Neuronal stem cell (in vitro differentiated cells): ENCODE measurements at regions not wholly inside any gene's neighbourhood (a gene's known extent, or its start where the extent isn't known, plus 50 kb on each side); places are given as distances from the start of the nearest gene placed in this dataset.

Experiments used
- DNase-seq: peaks from one replicate; pipeline ENCODE4 v3.0.0-alpha.2; 2013; ENCODE audit warnings: low spot score
- H2AFZ ChIP-seq: one replicate; pipeline ENCODE4 v1.6.1; 2013; ENCODE audit warnings: mild to moderate bottlenecking, low read length, inconsistent platforms
- H2AK5ac ChIP-seq: 2 replicates; pipeline ENCODE4 v1.6.1; 2013; ENCODE audit warnings: low read depth, mild to moderate bottlenecking, inconsistent platforms, low read length, moderate library complexity, mixed read lengths
- H2BK120ac ChIP-seq: 2 replicates; pipeline ENCODE4 v1.6.1; 2013; ENCODE audit warnings: low read depth, mild to moderate bottlenecking, inconsistent platforms, low read length, moderate library complexity, mixed read lengths
- H2BK12ac ChIP-seq: one replicate; pipeline ENCODE4 v1.6.1; 2013; ENCODE audit warnings: low read length, inconsistent platforms
- H2BK15ac ChIP-seq: 2 replicates; pipeline ENCODE4 v1.6.1; 2013; ENCODE audit warnings: mild to moderate bottlenecking, low read length, inconsistent platforms, mixed read lengths
- H2BK5ac ChIP-seq: one replicate; pipeline ENCODE4 v1.6.1; 2013; ENCODE audit warnings: inconsistent platforms, mild to moderate bottlenecking, low read length, moderate library complexity
- H3K14ac ChIP-seq: one replicate; pipeline ENCODE4 v1.6.1; 2013; ENCODE audit warnings: low read length, inconsistent platforms
- H3K18ac ChIP-seq: 2 replicates; pipeline ENCODE4 v1.6.1; 2013; ENCODE audit warnings: low read length, inconsistent platforms
- H3K23ac ChIP-seq: 2 replicates; pipeline ENCODE4 v1.6.1; 2013; ENCODE audit warnings: low read depth, mild to moderate bottlenecking, mixed read lengths, low read length, inconsistent platforms; ENCODE audit not compliant: poor library complexity
- H3K27ac ChIP-seq: replicated peaks from 3 replicates; pipeline ENCODE4 v1.5.1; 2013; ENCODE audit warnings: low read length, inconsistent platforms
- H3K27me3 ChIP-seq, 3 experiments: 2 replicates each; pipeline ENCODE4 v1.6.1; 2013; ENCODE audit warnings: low read length in 3 of 3, mild to moderate bottlenecking in 2 of 3, inconsistent platforms in 1 of 3, low read depth in 1 of 3, mixed read lengths in 1 of 3, moderate library complexity in 1 of 3; ENCODE audit not compliant: control insufficient read depth in 3 of 3, insufficient read depth in 3 of 3
- H3K36me3 ChIP-seq, 2 donors: replicated peaks in 1 of 2; 2 replicates each; pipeline ENCODE4 v1.6.1; 2013; ENCODE audit warnings: low read length in 2 of 2; ENCODE audit not compliant: control insufficient read depth in 2 of 2, insufficient read depth in 2 of 2
- H3K4ac ChIP-seq: 2 replicates; pipeline ENCODE4 v1.6.1; 2013; ENCODE audit warnings: inconsistent platforms, mild to moderate bottlenecking, low read length, moderate library complexity
- H3K4me1 ChIP-seq, 2 donors: 1 replicate in 1 of 2; 2 replicates in 1 of 2; pipeline ENCODE4 v1.6.1; 2013; ENCODE audit warnings: low read length in 2 of 2, low read depth in 1 of 2; ENCODE audit not compliant: control insufficient read depth in 2 of 2, insufficient read depth in 1 of 2
- H3K4me2 ChIP-seq: one replicate; pipeline ENCODE4 v1.6.1; 2013; ENCODE audit warnings: mild to moderate bottlenecking, low read length, inconsistent platforms; ENCODE audit not compliant: insufficient read depth, poor library complexity, severe bottlenecking
- H3K4me3 ChIP-seq, 2 donors: 2 replicates each; pipeline ENCODE4 v1.5.1; 2013; ENCODE audit warnings: low read length in 2 of 2, mild to moderate bottlenecking in 2 of 2, inconsistent platforms in 1 of 2, moderate library complexity in 1 of 2
- H3K79me1 ChIP-seq: one replicate; pipeline ENCODE4 v1.6.1; 2013; ENCODE audit warnings: low read depth, mild to moderate bottlenecking, inconsistent platforms, low read length, moderate library complexity
- H3K9ac ChIP-seq: one replicate; pipeline ENCODE4 v1.6.1; 2013; ENCODE audit warnings: mild to moderate bottlenecking, low read depth, low read length, inconsistent platforms; ENCODE audit not compliant: poor library complexity
- H3K9me3 ChIP-seq, 2 donors: replicated peaks in 1 of 2; 2 replicates each; pipeline versions ENCODE3 to v1.6.1; 2013; ENCODE audit warnings: low read length in 2 of 2, mild to moderate bottlenecking in 2 of 2, inconsistent platforms in 1 of 2, low read depth in 1 of 2, mixed read lengths in 1 of 2, moderate library complexity in 1 of 2; ENCODE audit not compliant: control insufficient read depth in 2 of 2, insufficient read depth in 1 of 2
- H4K8ac ChIP-seq: one replicate; pipeline ENCODE4 v1.6.1; 2013; ENCODE audit warnings: low read depth, mild to moderate bottlenecking, inconsistent platforms, low read length, moderate library complexity
- H4K91ac ChIP-seq: one replicate; pipeline ENCODE4 v1.6.1; 2013; ENCODE audit warnings: low read length, low read depth, mild to moderate bottlenecking, inconsistent platforms; ENCODE audit not compliant: poor library complexity
- WGBS, 2 donors: extraction: QIAGEN DNeasy Blood & Tissue Kit; methylation state at CpG; one replicate each; pipeline ENCODE4 v1.1.7; 2013; ENCODE audit warnings: missing lambda C conversion rate in 2 of 2, mixed read lengths in 1 of 2; ENCODE audit not compliant: insufficient read length in 2 of 2, insufficient replicate concordance in 1 of 2; ENCODE audit errors: extremely low coverage in 2 of 2; 5-methylcytosine and 5-hydroxymethylcytosine counted together

GRCh38 chr18:34033968-34034367 lies 190.7 kb downstream of the NOL4 start:
- no peak overlapping the region for H3K4ac ChIP-seq
- no peak overlapping the region for H2BK120ac ChIP-seq
- no peak overlapping the region for H2AK5ac ChIP-seq
- peaks cover 0 to 2% (median 0%) of the 10 kb centered on the region in 3 experiments for H3K27me3 ChIP-seq
- H3K27ac ChIP-seq: no peak overlapping the region
- H3K9ac ChIP-seq: no peak overlapping the region
- no peaks in the 10 kb centered on the region for H3K4me1 ChIP-seq
- no peaks in the 10 kb centered on the region for H3K36me3 ChIP-seq
- H2BK15ac ChIP-seq: no peak overlapping the region
- H3K23ac ChIP-seq: no peak overlapping the region
- H3K14ac ChIP-seq: no peak overlapping the region
- no peak for DNase-seq
- peaks cover 2 to 5% of the 10 kb centered on the region in 2 donors for H3K9me3 ChIP-seq
- no peak overlapping the region for H2BK5ac ChIP-seq
- WGBS, 2 donors: no CpG with 5 or more reads among the region's 4 CpGs
- H3K79me1 ChIP-seq: no peaks in the 10 kb centered on the region
- H3K18ac ChIP-seq: no peak overlapping the region
- no peak overlapping the region for H3K4me3 ChIP-seq
- no peak overlapping the region for H2BK12ac ChIP-seq
- H4K8ac ChIP-seq: no peak overlapping the region
- H3K4me2 ChIP-seq: no peak overlapping the region
- H4K91ac ChIP-seq: no peak overlapping the region
- H2AFZ ChIP-seq: no peak overlapping the region

- WGBS, 2 donors: no CpG with 5 or more reads among the region's 3 CpGs
- H3K9me3 ChIP-seq: peaks cover 2 to 5% of the 10 kb centered on the region in 2 donors
These were observed 192.9 kb downstream of the NOL4 start for GRCh38 chr18:34031810-34032209.

GRCh38 chr18:34028324-34028723 lies 196.4 kb downstream of the NOL4 start:
- Histone ChIP-seq H2AK5ac (no peak overlapping the region), H4K91ac (no peak overlapping the region), H3K9me3 (peaks cover 2 to 5% of the 10 kb centered on the region in 2 donors), H3K79me1 (no peaks in the 10 kb centered on the region), H3K4ac (no peak overlapping the region), H2BK15ac (no peak overlapping the region), H3K9ac (no peak overlapping the region), H3K14ac (no peak overlapping the region), H3K36me3 (no peaks in the 10 kb centered on the region), H3K23ac (no peak overlapping the region), H3K4me1 (peaks cover 1% of the 10 kb centered on the region in 2 donors), H4K8ac (no peak overlapping the region), H2BK5ac (no peak overlapping the region), H3K18ac (no peak overlapping the region), H2AFZ (no peak overlapping the region), H2BK120ac (no peak overlapping the region), H3K4me3 (no peak overlapping the region), H3K27ac (no peak overlapping the region), H3K27me3 (peaks cover 0 to 2% (median 0%) of the 10 kb centered on the region in 3 experiments), H3K4me2 (no peak overlapping the region), H2BK12ac (no peak overlapping the region)
- no CpG with 5 or more reads among the region's 2 CpGs for WGBS, 2 donors
- DNase-seq: no peak

More at GRCh38 chr18:34031810-34032209, 192.9 kb downstream of the NOL4 start:
- peaks cover 0 to 2% (median 0%) of the 10 kb centered on the region in 3 experiments for H3K27me3 ChIP-seq
- no peak overlapping the region for H2BK120ac ChIP-seq
- H3K18ac ChIP-seq: no peak overlapping the region
- no peak overlapping the region for H2AFZ ChIP-seq
- H3K4me2 ChIP-seq: no peak overlapping the region
- H2AK5ac ChIP-seq: no peak overlapping the region
- peak overlapping the region; percentile 77 for H4K91ac ChIP-seq
- no peak overlapping the region for H3K23ac ChIP-seq
- DNase-seq: no peak
- no peak overlapping the region for H3K14ac ChIP-seq
- no peaks in the 10 kb centered on the region for H3K4me1 ChIP-seq
- H2BK12ac ChIP-seq: no peak overlapping the region
- no peak overlapping the region for H3K4me3 ChIP-seq
- H3K9ac ChIP-seq: no peak overlapping the region
- H2BK5ac ChIP-seq: no peak overlapping the region
- H3K36me3 ChIP-seq: no peaks in the 10 kb centered on the region
- H3K27ac ChIP-seq: no peak overlapping the region
- H3K4ac ChIP-seq: no peak overlapping the region
- no peak overlapping the region for H4K8ac ChIP-seq
- no peaks in the 10 kb centered on the region for H3K79me1 ChIP-seq
- no peak overlapping the region for H2BK15ac ChIP-seq

GRCh38 chr18:34025191-34025801 lies 199.4 kb downstream of the NOL4 start:
- no peak overlapping the region for H3K4me3 ChIP-seq
- H3K36me3 ChIP-seq: no peaks in the 10 kb centered on the region
- H4K91ac ChIP-seq: no peak overlapping the region
- H2AK5ac ChIP-seq: no peak overlapping the region
- no peak overlapping the region for H4K8ac ChIP-seq
- no peak overlapping the region for H2BK120ac ChIP-seq
- H3K14ac ChIP-seq: no peak overlapping the region
- H3K4me1 ChIP-seq: peaks cover 1 to 2% of the 10 kb centered on the region in 2 donors
- no peak overlapping the region for H3K9ac ChIP-seq
- no peak overlapping the region for H3K27ac ChIP-seq
- H3K9me3 ChIP-seq: no peaks in the 10 kb centered on the region
- H2AFZ ChIP-seq: no peak overlapping the region
- no CpG with 5 or more reads among the region's 1 CpG for WGBS, 2 donors
- no peak overlapping the region for H3K4ac ChIP-seq
- H3K18ac ChIP-seq: no peak overlapping the region
- H3K79me1 ChIP-seq: no peaks in the 10 kb centered on the region
- H2BK5ac ChIP-seq: no peak overlapping the region
- DNase-seq: no peak
- no peak overlapping the region for H3K23ac ChIP-seq
- no peak overlapping the region for H2BK12ac ChIP-seq
- no peaks in the 10 kb centered on the region for H3K27me3 ChIP-seq
- H3K4me2 ChIP-seq: no peak overlapping the region
- H2BK15ac ChIP-seq: no peak overlapping the region
